CD4-positive, alpha-beta T cell (primary cell): ENCODE measurements at regions not wholly inside any gene's neighbourhood (a gene's known extent, or its start where the extent isn't known, plus 50 kb on each side); places are given as distances from the start of the nearest gene placed in this dataset.

Source experiments
- ATAC-seq: fragments of 200-7000 bp; cut with Tn5 transposase; one replicate; pipeline ENCODE4 v1.10.0; 2022; ENCODE audit warnings: mild to moderate bottlenecking; ENCODE audit not compliant: poor library complexity
- CTCF ChIA-PET: fragments of 350-600 bp; sonication (Branson Sonifier 250); formaldehyde crosslinking; loops from one replicate; lab custom pipeline; 2021; ENCODE audit warnings: antibody characterized with exemption, inconsistent platforms; lab: Charles Lee
- POLR2A ChIA-PET: fragments of 350-600 bp; sonication (Branson Sonifier 250); formaldehyde crosslinking; loops from one replicate; lab custom pipeline; 2021; ENCODE audit warnings: antibody characterized with exemption, inconsistent platforms; lab: Charles Lee
- DNase-seq, 14 experiments: peaks; one replicate each; pipeline ENCODE4 v3.0.0-alpha.2; 2013 to 2020; ENCODE audit warnings: mixed read lengths in 2 of 14
- H3K27ac ChIP-seq, 2 donors: one replicate each; pipeline versions ENCODE4 v1.5.1 to v1.7.0; 2013; ENCODE audit warnings: low read length in 2 of 2, low read depth in 1 of 2, mild to moderate bottlenecking in 1 of 2
- H3K27me3 ChIP-seq, 2 experiments: 1 replicate in 1 of 2; 2 replicates in 1 of 2; pipeline versions ENCODE4 v1.6.1 to v1.7.0; 2013; ENCODE audit warnings: low read length in 2 of 2, control low read depth in 1 of 2, mild to moderate bottlenecking in 1 of 2, moderate library complexity in 1 of 2; ENCODE audit not compliant: insufficient read depth in 2 of 2, control insufficient read depth in 1 of 2
- H3K36me3 ChIP-seq: one replicate; pipeline ENCODE4 v1.6.1; 2013; ENCODE audit warnings: low read length, control low read depth; ENCODE audit not compliant: insufficient read depth
- H3K4me1 ChIP-seq: one replicate; pipeline ENCODE4 v1.6.1; 2013; ENCODE audit warnings: low read length, control low read depth; ENCODE audit not compliant: insufficient read depth
- H3K4me3 ChIP-seq: one replicate; pipeline ENCODE4 v1.5.1; 2013; ENCODE audit warnings: mild to moderate bottlenecking, low read length, moderate library complexity
- H3K9me3 ChIP-seq, 2 experiments: 1 replicate in 1 of 2; 2 replicates in 1 of 2; pipeline versions ENCODE4 v1.6.1 to v1.7.0; 2013; ENCODE audit warnings: low read length in 2 of 2, mild to moderate bottlenecking in 2 of 2, control low read depth in 1 of 2, moderate library complexity in 1 of 2; ENCODE audit not compliant: control insufficient read depth in 1 of 2, insufficient read depth in 1 of 2
- H3K27ac Mint-ChIP-seq: one replicate; pipeline ENCODE4 v1.8.0; 2020; ENCODE audit warnings: mixed read lengths
- H3K27me3 Mint-ChIP-seq: one replicate; pipeline ENCODE4 v1.8.0; 2021; ENCODE audit warnings: mixed read lengths
- H3K36me3 Mint-ChIP-seq: one replicate; pipeline ENCODE4 v1.8.0; 2021; ENCODE audit warnings: low read depth, mixed read lengths
- H3K4me1 Mint-ChIP-seq: one replicate; pipeline ENCODE4 v1.8.0; 2021; ENCODE audit warnings: low read depth, mixed read lengths
- H3K4me3 Mint-ChIP-seq: one replicate; pipeline ENCODE4 v1.8.0; 2020; ENCODE audit warnings: mild to moderate bottlenecking, mixed read lengths
- H3K9me3 Mint-ChIP-seq: one replicate; pipeline ENCODE4 v1.8.0; 2020; ENCODE audit warnings: mixed read lengths
- intact Hi-C, 2 experiments: fragments of 100-400 bp; cut with DNase I in 1 of 2; cut with micrococcal nuclease in 1 of 2; formaldehyde crosslinking; loops; one replicate each; pipeline versions ENCODE4 v1.15.1 to v1.9.0; 2023 to 2025; cut with DNase I, micrococcal nuclease
- TF ChIP-seq, protein P1 (sequence below): fragments of 200-600 bp; IDR thresholded peaks from one replicate; pipeline ENCODE4 v1.8.0; 2022; ENCODE audit warnings: antibody characterized with exemption, mild to moderate bottlenecking

DNA sequence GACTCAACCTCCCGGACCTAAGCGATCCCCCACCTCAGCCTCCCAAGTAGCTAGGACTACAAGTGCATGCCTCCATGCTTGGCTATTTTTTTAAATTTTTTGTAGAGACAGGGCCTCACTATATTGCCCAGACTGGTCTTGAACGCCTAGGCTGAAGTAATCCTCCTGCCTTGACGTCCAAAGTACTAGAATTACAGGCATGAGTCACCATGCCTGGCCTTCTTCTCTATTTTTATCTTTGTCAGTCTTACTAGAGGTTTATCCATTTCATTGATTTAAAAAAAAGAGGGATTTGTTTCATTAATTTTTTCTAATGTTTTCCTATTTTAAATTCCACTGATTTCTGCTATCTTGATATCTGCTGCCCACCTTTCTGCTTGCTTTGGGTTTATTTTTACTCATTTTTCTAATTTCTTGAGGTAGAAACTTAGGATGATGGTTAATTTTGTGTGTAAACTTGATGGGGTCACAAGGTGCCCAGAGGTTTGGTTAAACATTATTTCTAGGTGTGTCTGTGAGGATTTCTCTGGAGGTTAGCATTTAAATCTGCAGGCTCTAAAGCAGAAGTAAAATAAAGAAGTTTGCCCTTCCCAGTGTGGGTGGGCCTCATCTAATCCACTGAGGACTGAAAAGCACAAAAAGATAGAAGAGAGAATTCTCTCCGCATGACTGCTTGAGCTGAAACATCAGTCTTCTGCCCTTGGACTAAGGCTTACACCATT is 116.2 kb upstream of the DCLK2 start:
- Histone ChIP-seq H3K9me3 (no peaks in the 10 kb centered on the region), H3K27me3 (peaks cover 0 to 7% of the 10 kb centered on the region in 2 experiments), H3K36me3 (no peaks in the 10 kb centered on the region), H3K4me1 (no peaks in the 10 kb centered on the region), H3K4me3 (no peak overlapping the region), H3K27ac (no peak overlapping the region)
- ATAC-seq (no peak), DNase-seq (no peak)
- intact Hi-C loops = no loop called here
- H3K36me3 Mint-ChIP-seq = no peaks in the 10 kb centered on the region
- no peaks in the 10 kb centered on the region for H3K9me3 Mint-ChIP-seq
- CTCF ChIA-PET = no interaction called here
- H3K4me3 Mint-ChIP-seq = no peak overlapping the region
- no peaks in the 10 kb centered on the region for H3K4me1 Mint-ChIP-seq
- TF ChIP-seq, protein P1, sequence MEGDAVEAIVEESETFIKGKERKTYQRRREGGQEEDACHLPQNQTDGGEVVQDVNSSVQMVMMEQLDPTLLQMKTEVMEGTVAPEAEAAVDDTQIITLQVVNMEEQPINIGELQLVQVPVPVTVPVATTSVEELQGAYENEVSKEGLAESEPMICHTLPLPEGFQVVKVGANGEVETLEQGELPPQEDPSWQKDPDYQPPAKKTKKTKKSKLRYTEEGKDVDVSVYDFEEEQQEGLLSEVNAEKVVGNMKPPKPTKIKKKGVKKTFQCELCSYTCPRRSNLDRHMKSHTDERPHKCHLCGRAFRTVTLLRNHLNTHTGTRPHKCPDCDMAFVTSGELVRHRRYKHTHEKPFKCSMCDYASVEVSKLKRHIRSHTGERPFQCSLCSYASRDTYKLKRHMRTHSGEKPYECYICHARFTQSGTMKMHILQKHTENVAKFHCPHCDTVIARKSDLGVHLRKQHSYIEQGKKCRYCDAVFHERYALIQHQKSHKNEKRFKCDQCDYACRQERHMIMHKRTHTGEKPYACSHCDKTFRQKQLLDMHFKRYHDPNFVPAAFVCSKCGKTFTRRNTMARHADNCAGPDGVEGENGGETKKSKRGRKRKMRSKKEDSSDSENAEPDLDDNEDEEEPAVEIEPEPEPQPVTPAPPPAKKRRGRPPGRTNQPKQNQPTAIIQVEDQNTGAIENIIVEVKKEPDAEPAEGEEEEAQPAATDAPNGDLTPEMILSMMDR = no peak
- peaks cover 28% of the 10 kb centered on the region for H3K27me3 Mint-ChIP-seq
- POLR2A ChIA-PET = no interaction called here
- no peak overlapping the region for H3K27ac Mint-ChIP-seq

DNA sequence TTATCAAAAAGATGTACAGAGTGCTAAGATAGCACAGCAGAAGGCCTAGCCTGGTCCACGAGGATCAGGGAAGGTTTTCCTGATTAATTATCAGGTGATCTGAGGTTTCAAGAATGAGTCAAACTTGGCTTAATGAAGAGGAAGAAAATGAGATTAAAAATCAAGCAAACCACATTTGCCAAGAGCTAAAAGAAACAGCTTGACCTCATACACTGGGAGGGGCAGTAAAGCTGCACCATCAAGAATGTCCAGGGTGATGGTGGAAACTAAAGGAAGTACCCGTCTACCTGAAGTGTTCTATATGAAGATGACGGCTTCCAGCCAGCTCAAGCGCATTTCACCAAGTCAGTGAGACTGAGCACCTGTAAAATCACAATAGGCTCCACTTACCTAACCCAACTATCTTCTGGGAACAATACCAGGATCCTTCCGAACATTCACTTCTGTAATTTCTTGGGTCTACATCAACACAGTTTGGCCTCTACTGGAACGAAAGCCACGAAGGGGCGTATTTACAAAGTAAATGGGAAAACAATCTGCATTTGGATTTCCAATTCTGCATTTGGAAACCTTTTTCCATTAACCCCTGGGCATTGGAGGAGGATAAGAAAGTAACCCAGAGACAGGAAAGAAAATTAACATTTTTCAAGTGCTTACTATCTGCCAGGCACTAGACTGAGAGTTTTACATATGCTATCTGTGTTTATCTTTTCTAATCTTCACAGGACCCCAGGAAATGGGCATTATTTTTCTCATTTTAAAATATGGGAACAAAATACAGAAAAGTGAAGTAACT is 114.0 kb upstream of the DCLK2 start:
- no peaks in the 10 kb centered on the region for H3K9me3 Mint-ChIP-seq
- H3K4me3 ChIP-seq = no peak overlapping the region
- TF ChIP-seq, protein P1 = no peak
- DNase-seq = no peak
- no peaks in the 10 kb centered on the region for H3K4me1 ChIP-seq
- no peak overlapping the region for H3K27ac Mint-ChIP-seq
- no peaks in the 10 kb centered on the region for H3K9me3 ChIP-seq
- peaks cover 31% of the 10 kb centered on the region for H3K27me3 Mint-ChIP-seq
- intact Hi-C loops = no loop called here
- no peaks in the 10 kb centered on the region for H3K36me3 ChIP-seq
- H3K4me3 Mint-ChIP-seq = no peak overlapping the region
- CTCF ChIA-PET = no interaction called here
- H3K4me1 Mint-ChIP-seq = no peaks in the 10 kb centered on the region
- peaks cover 0 to 7% of the 10 kb centered on the region in 2 experiments for H3K27me3 ChIP-seq
- ATAC-seq = no peak
- no peak overlapping the region for H3K27ac ChIP-seq
- POLR2A ChIA-PET = no interaction called here
- H3K36me3 Mint-ChIP-seq = no peaks in the 10 kb centered on the region

DNA sequence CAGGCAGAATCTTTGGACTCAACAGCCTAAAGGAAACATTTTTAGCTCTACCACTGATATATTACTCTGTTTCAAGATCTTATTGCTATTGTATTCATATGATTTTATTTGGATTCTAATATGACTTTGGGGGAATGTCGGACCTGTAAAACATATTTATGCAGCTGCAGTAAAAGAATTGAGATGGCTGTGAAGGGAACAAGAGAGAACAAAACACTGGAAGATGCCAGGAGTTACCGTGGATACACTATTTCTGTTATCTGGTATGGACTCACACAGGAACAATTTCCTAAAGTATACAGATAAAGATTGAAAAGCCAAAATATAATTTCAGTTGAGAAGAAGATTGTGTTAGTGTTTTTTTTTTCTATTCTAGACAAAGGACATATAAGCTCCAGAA is 113.0 kb upstream of the DCLK2 start:
- no peaks in the 10 kb centered on the region for H3K9me3 Mint-ChIP-seq
- no peak overlapping the region for H3K27ac ChIP-seq
- H3K27me3 Mint-ChIP-seq = peaks cover 31% of the 10 kb centered on the region
- H3K4me3 ChIP-seq = no peak overlapping the region
- H3K9me3 ChIP-seq = no peaks in the 10 kb centered on the region
- no peak overlapping the region for H3K4me3 Mint-ChIP-seq
- H3K4me1 ChIP-seq = no peaks in the 10 kb centered on the region
- intact Hi-C loops = no loop called here
- TF ChIP-seq, protein P1 = no peak
- H3K4me1 Mint-ChIP-seq = no peaks in the 10 kb centered on the region
- CTCF ChIA-PET = no interaction called here
- no peaks in the 10 kb centered on the region for H3K36me3 Mint-ChIP-seq
- no peak overlapping the region for H3K27ac Mint-ChIP-seq
- no peak for ATAC-seq
- H3K36me3 ChIP-seq = no peaks in the 10 kb centered on the region
- H3K27me3 ChIP-seq = peaks cover 0 to 11% of the 10 kb centered on the region in 2 experiments
- no peak for DNase-seq
- POLR2A ChIA-PET = no interaction called here
